ENCODE measurements at regions not wholly inside any gene's neighbourhood (a gene's known extent, or its start where the extent isn't known, plus 50 kb on each side); places are given as distances from the start of the nearest gene placed in this dataset.

DNA sequence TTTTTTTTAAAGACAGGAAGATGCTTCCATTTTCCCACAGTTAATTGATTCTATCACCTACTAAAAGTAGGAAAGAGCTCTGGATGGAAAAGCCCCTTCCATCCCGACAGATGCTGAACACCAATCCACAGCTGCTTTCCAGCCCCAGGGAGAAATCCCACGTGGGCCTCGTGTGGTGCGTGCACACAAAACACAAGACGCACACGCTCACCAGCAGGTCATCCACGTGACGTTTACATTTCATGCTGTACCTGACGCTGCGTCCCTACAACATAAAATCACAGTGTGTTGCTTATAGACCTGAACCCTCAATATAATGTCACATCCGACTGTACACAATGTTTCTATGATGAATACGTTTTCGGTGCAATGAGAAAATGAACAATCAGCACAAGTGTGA, 50.2 kb upstream of the DACT2 start:
- Histone ChIP-seq H3K9me3 (no peaks in the 10 kb centered on the region), H3K4me3 (no peak overlapping the region), H3K4me1 (no peaks in the 10 kb centered on the region), H3K36me3 (no peaks in the 10 kb centered on the region), H3K27ac (no peak overlapping the region), H3K27me3 (peaks cover 0 to 34% of the 10 kb centered on the region in 2 donors)
- intact Hi-C loops (cut with DNase I) = loop anchor here in 1 of 2 donors (5.0 kb wide), 1 partner anchor 513 kb away; no protein-coding TSS in a partner anchor
- ATAC-seq (no peak), DNase-seq (no peak)
- TF ChIP-seq, protein P1, sequence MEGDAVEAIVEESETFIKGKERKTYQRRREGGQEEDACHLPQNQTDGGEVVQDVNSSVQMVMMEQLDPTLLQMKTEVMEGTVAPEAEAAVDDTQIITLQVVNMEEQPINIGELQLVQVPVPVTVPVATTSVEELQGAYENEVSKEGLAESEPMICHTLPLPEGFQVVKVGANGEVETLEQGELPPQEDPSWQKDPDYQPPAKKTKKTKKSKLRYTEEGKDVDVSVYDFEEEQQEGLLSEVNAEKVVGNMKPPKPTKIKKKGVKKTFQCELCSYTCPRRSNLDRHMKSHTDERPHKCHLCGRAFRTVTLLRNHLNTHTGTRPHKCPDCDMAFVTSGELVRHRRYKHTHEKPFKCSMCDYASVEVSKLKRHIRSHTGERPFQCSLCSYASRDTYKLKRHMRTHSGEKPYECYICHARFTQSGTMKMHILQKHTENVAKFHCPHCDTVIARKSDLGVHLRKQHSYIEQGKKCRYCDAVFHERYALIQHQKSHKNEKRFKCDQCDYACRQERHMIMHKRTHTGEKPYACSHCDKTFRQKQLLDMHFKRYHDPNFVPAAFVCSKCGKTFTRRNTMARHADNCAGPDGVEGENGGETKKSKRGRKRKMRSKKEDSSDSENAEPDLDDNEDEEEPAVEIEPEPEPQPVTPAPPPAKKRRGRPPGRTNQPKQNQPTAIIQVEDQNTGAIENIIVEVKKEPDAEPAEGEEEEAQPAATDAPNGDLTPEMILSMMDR (IDR thresholded peaks at IDR 0.05) = no peak

DNA sequence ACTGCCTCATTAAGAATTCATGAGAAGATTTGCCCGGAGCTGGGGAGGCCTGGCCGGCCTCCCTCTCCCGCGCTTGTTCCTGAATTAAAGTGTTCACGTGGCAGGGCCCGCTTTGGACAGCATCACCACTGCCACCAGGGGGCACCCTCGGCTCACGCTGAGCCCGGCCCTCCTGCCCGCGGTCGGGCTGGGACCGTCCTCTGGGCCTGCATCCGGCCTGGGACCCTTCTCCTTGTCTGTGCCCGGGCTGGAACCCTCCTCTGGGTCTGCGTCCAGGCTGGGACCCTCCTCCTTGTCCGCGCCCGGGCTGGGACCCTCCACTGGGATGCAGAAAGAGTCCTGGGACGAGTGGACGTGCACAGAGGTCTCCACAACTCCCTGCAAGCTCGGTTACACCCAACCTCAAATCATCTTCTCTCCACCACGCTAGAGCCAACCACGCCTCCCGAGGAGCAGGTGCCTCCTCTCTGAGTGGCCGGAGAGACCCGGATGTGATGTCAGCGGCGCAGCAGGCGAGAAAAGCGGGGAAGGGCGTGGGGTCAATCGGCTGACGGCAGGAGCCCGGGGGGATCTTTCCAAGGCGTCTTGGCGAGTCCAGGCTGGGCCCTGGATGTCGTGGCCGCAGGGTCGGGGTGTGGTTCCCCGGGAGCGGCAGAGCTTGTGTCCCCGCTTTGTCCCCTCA, 50.9 kb upstream of the DACT2 start:
- Histone ChIP-seq H3K27ac (no peak overlapping the region), H3K36me3 (no peaks in the 10 kb centered on the region), H3K27me3 (peaks cover 0 to 40% of the 10 kb centered on the region in 2 donors), H3K9me3 (no peaks in the 10 kb centered on the region), H3K4me3 (no peak overlapping the region), H3K4me1 (no peaks in the 10 kb centered on the region)
- TF ChIP-seq, protein P1 (IDR thresholded peaks at IDR 0.05) = peak; percentile 65 to 71
- intact Hi-C loops (cut with DNase I) = loop anchor here in 1 of 2 donors (5.0 kb wide), 1 partner anchor 512 kb away; no protein-coding TSS in a partner anchor
- peak; percentile 96 for ATAC-seq
- DNase-seq = peak; percentile 43 to 88 (median 62)

DNA sequence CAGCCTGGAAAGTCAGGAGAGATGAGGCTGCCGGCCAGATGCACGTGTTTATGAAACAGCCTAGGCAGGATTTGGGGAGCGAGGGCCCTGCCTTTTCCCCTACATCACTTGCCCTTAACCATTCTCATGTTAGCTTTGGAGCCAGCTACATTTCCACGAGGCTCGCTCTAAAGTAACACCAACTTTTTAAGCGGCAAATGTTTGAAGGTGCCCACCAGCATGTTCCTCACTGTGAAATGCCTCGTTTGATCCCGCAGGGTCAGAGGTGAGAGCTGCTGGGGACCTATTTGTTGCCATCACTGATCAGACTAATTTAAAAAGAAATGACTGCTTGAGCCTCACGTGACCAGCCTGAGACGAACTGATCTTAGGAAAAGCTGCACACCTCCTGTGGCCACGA, 51.6 kb upstream of the DACT2 start:
- H3K4me1 ChIP-seq = no peaks in the 10 kb centered on the region
- ATAC-seq (no peak), DNase-seq (no peak)
- H3K27ac ChIP-seq = no peak overlapping the region
- no peak overlapping the region for H3K4me3 ChIP-seq
- intact Hi-C loops (cut with DNase I) = loop anchor here in 1 of 2 donors (5.0 kb wide), 1 partner anchor 511 kb away; no protein-coding TSS in a partner anchor
- peaks cover 0 to 44% of the 10 kb centered on the region in 2 donors for H3K27me3 ChIP-seq
- H3K36me3 ChIP-seq = no peaks in the 10 kb centered on the region
- H3K9me3 ChIP-seq = no peaks in the 10 kb centered on the region
- TF ChIP-seq, protein P1 (IDR thresholded peaks at IDR 0.05) = no peak

- peaks cover 0 to 46% of the 10 kb centered on the region in 2 donors for H3K27me3 ChIP-seq
- H3K36me3 ChIP-seq = no peaks in the 10 kb centered on the region
- intact Hi-C loops (cut with DNase I) = loop anchor here in 1 of 2 donors (5.0 kb wide), 1 partner anchor 511 kb away; no protein-coding TSS in a partner anchor
- ATAC-seq = no peak
- DNase-seq = no peak
- H3K4me1 ChIP-seq = no peaks in the 10 kb centered on the region
- no peak overlapping the region for H3K27ac ChIP-seq
- no peaks in the 10 kb centered on the region for H3K9me3 ChIP-seq
- H3K4me3 ChIP-seq = no peak overlapping the region
- TF ChIP-seq, protein P1 (IDR thresholded peaks at IDR 0.05) = no peak
Observed at GRCh38 chr6:168371618-168371980, 52.0 kb upstream of the DACT2 start.

DNA sequence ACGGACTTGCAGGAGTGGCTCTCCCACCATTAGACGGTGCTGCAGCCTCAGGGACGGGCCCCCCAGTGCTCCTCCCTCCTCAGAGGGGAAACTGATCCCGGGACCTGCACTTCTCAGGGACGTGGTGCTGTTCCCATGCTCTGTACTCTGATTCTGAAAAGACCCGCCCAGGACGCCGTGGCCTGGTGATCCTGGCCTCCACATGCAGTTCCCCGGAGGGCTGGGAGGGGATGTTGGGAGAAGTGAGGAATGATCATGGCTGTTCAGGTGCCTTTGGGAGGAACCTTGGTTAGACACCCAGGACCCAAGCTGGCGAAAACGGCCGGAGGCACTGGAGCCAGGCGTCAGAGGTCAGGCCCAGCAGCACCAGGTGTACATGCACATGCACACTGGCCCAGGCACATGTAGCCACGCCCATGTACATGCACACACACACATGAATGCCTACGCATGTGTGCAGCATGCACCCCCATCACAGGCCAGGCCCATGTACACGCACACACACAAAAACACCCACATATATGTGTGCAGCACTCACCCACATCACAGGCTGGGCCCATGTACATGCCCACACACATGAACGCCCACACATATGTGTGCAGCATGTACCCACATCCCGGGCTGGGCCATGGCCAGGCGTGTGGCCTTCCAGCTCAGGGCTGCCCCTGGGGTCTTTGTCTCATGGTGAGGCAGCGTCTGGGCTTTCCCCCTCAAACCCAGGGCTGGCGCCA, 52.6 kb upstream of the DACT2 start:
- H3K27ac ChIP-seq = no peak overlapping the region
- no peak overlapping the region for H3K4me3 ChIP-seq
- peaks cover 0 to 51% of the 10 kb centered on the region in 2 donors for H3K27me3 ChIP-seq
- ATAC-seq (no peak), DNase-seq (peak in 1 of 4 donors; percentile 68)
- intact Hi-C loops (cut with DNase I) = loop anchor here in 1 of 2 donors (5.0 kb wide), 1 partner anchor 510 kb away; no protein-coding TSS in a partner anchor
- TF ChIP-seq, protein P1 (IDR thresholded peaks at IDR 0.05) = no peak
- H3K36me3 ChIP-seq = no peaks in the 10 kb centered on the region
- H3K9me3 ChIP-seq = no peaks in the 10 kb centered on the region
- H3K4me1 ChIP-seq = no peaks in the 10 kb centered on the region

Data from left lung (tissue), 4 donors.